BJ (cell line): ENCODE measurements at regions not wholly inside any gene's neighbourhood (a gene's known extent, or its start where the extent isn't known, plus 50 kb on each side); places are given as distances from the start of the nearest gene placed in this dataset.

Experiments
- CTCF ChIA-PET: fragments of 350-600 bp; formaldehyde crosslinking; extraction: SDS; loops from one replicate; lab custom pipeline; 2021; ENCODE audit warnings: antibody characterized with exemption, inconsistent platforms; lab: Yijun Ruan, JAX
- POLR2A ChIA-PET: fragments of 300-600 bp; sonication (Branson Sonifier 250); formaldehyde crosslinking; extraction: SDS; loops from one replicate; lab custom pipeline; 2021; ENCODE audit warnings: antibody characterized with exemption; lab: Charles Lee
- DNase-seq: peaks from one replicate; pipeline ENCODE4 v3.0.0-alpha.2; 2011; ENCODE audit warnings: low read depth
- H3K27me3 ChIP-seq: 2 replicates; pipeline ENCODE4 v1.6.0; 2011; ENCODE audit warnings: low read length; ENCODE audit not compliant: control insufficient read depth, insufficient read depth
- H3K36me3 ChIP-seq: 2 replicates; pipeline ENCODE4 v1.5.1; 2011; ENCODE audit warnings: low read length; ENCODE audit not compliant: control insufficient read depth, insufficient read depth
- H3K4me3 ChIP-seq: 2 replicates; pipeline ENCODE4 v1.5.1; 2011; ENCODE audit warnings: low read depth, mild to moderate bottlenecking, control low read depth, low read length
- TF ChIP-seq, protein P1 (sequence below): IDR thresholded peaks from 2 replicates; pipeline ENCODE4 v1.5.1; 2011; ENCODE audit warnings: low read depth, mild to moderate bottlenecking, control low read depth, inconsistent platforms, low read length, moderate library complexity; ENCODE audit not compliant: insufficient read depth

DNA sequence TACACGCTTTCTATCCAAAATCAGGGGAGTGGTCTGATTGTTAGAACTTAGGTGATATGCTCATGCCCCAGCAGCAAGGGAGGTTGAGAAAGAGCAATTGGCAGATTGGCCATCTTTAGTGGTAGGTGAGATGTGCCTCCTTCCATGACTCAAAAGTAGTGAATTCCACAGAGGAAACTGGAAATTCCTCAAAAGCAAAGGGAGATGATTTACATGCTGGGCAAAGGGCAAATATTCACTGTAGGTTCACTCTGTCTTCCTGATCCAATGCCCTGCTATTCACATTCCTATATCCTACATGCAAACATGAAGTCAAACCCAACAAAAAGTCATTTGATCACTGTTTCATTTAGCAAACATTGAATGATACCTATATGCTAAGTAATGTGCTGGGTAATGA is 130.1 kb upstream of the ZNF608 start:
- Histone ChIP-seq H3K36me3 (no peaks in the 10 kb centered on the region), H3K27me3 (no peaks in the 10 kb centered on the region), H3K4me3 (no peak overlapping the region)
- ChIA-PET POLR2A (no interaction called here), CTCF (no interaction called here)
- TF ChIP-seq, protein P1, sequence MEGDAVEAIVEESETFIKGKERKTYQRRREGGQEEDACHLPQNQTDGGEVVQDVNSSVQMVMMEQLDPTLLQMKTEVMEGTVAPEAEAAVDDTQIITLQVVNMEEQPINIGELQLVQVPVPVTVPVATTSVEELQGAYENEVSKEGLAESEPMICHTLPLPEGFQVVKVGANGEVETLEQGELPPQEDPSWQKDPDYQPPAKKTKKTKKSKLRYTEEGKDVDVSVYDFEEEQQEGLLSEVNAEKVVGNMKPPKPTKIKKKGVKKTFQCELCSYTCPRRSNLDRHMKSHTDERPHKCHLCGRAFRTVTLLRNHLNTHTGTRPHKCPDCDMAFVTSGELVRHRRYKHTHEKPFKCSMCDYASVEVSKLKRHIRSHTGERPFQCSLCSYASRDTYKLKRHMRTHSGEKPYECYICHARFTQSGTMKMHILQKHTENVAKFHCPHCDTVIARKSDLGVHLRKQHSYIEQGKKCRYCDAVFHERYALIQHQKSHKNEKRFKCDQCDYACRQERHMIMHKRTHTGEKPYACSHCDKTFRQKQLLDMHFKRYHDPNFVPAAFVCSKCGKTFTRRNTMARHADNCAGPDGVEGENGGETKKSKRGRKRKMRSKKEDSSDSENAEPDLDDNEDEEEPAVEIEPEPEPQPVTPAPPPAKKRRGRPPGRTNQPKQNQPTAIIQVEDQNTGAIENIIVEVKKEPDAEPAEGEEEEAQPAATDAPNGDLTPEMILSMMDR: no peak
- DNase-seq: no peak

DNA sequence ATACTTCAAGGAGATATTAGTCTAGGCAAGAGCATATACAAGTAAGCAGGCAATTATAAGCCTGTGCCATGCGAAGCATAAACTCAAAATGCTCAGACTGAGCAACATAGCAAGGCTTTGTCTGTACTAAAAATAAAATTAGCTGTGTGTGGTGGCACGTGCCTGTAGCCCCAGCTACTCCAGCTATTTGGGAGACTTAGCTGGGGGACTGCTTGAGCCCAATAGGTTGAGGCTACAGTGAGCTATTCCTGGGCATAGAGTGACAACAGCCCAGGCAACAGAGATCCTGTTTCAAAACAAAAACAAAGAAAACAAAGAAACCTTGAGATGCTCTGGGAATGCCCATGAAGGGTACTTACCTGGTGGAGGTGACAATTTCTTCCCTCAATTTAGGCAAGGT is 130.5 kb upstream of the ZNF608 start:
- ChIA-PET CTCF (interaction anchor here (1.5 kb wide), 1 partner anchor 18 kb away, joined by 3 read pairs; no protein-coding TSS in a partner anchor), POLR2A (no interaction called here)
- no peak for DNase-seq
- Histone ChIP-seq H3K36me3 (no peaks in the 10 kb centered on the region), H3K4me3 (no peak overlapping the region), H3K27me3 (no peaks in the 10 kb centered on the region)
- TF ChIP-seq, protein P1: no peak

DNA sequence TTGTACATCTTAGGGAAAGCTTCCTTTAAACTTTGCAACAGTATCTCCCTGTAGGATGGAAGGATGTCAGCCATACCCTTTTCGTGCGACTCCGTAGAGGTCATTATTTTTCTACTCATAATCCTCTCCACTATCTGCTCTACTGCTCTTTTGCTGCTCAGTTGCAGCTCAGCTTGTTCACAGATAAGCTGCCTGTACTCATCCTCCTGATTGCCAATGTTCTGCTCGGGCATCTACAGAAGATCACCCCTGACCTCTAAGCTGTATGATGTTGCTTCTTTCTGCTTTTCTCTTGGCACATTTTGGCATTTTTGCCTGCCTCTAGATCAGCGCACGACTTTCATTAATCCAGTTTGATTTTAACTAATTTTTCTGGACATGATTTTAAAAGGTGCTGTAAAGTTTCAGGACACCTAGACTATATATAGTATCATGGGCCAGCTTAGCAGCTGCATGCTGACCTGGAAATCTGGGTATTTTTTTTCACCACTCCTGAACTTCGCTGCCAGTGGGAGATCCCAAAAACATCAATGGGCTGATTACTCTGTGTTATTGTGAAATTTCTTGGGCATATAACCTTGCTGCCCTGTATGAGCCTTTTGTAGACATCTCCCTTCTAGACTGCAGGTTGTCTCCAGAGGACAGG is 131.2 kb upstream of the ZNF608 start:
- no peak for DNase-seq
- TF ChIP-seq, protein P1: no peak
- ChIA-PET POLR2A (no interaction called here), CTCF (interaction anchor here (1.5 kb wide), 1 partner anchor 17 kb away, joined by 3 read pairs; no protein-coding TSS in a partner anchor)
- Histone ChIP-seq H3K36me3 (no peaks in the 10 kb centered on the region), H3K4me3 (no peak overlapping the region), H3K27me3 (no peaks in the 10 kb centered on the region)

DNA sequence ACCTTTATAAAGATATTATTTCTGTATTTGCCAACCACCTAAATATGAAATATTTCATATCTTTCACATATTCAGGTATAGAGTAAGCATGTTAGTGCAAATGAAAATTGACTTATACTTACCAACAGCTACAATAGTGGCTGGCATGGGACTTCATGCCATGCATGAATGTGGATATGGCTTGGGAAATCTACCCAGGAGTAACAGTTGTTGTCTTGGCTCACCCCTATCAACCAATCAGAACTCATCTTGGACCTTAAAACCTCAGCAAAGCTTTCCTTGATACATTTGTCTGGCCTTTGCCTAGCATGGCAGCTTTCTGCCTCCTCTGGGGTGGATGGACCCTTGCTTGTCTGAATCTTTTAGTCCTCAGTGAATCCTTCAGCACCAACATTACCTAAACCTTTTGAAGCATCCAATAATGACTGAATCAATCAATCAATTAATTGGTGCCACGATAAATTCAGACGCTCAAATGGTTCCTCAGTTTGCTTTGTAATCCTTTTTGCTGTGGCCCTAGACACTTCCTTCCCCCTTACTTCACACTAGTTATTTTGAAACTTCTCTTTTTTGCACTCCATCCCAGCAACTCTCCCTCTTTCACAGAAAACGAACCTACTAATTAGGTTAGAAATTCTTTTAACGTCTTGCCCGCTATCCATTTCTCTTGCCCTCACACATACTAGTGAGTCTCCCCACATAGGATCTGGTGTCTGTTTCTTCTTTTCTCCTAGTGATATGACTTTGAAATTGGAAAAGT is 132.3 kb upstream of the ZNF608 start:
- POLR2A ChIA-PET: no interaction called here
- TF ChIP-seq, protein P1: no peak
- Histone ChIP-seq H3K27me3 (no peaks in the 10 kb centered on the region), H3K36me3 (no peaks in the 10 kb centered on the region), H3K4me3 (no peak overlapping the region)
- CTCF ChIA-PET: interaction anchor here (1.5 kb wide), 1 partner anchor 16 kb away, joined by 3 read pairs; no protein-coding TSS in a partner anchor
- no peak for DNase-seq

DNA sequence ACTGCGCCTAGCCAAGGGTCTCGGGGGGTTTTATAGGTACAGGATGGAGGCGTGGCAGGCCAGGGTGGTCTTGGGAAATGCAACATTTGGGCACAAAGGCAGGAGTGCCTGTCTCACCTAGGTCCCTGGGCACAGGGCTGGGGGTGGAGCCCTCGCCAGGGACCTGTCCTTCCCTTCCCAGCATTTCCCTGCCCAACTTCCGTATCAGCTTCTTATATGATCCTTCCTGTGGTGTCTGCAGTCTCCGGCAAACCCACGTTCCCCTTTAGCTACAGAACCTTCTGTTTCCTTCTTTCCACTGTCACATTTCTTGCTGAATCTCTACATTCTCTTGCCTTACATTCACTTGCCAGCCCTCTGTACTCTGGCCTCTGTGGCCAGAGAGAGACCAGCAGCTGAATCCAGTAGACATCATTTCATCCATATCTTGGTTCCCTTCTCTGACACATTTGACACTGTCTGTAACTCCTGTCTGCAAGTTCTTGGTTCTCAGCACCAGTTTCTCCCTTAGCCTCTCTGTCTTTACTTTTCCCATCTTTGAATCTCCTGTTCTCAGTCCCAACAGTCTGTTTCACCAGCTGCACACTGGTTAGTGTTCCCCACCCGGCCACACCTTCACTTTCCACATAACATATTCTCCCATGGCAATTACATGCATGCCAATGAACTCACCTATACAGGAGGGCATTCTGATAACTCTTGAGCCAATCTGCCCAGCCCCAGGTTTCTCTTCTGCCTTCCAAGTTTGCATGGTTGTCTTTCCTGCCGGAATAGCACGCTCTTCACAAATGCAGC is 134.7 kb upstream of the ZNF608 start:
- DNase-seq: no peak
- no peak overlapping the region for H3K4me3 ChIP-seq
- ChIA-PET CTCF (interaction anchor here (1.2 kb wide), 1 partner anchor 10 kb away, joined by 3 read pairs; no protein-coding TSS in a partner anchor), POLR2A (no interaction called here)
- H3K27me3 ChIP-seq: no peaks in the 10 kb centered on the region
- TF ChIP-seq, protein P1: no peak
- H3K36me3 ChIP-seq: no peaks in the 10 kb centered on the region
